ENCODE measurements at regions not wholly inside any gene's neighbourhood (a gene's known extent, or its start where the extent isn't known, plus 50 kb on each side); places are given as distances from the start of the nearest gene placed in this dataset.

- Histone ChIP-seq H3K4me3 (ENCODE audit: low read depth, low read length) (no peak overlapping the region), H3K36me3 (ENCODE audit: control insufficient read depth, insufficient read depth, low read length) (no peaks in the 10 kb centered on the region), H3K27me3 (ENCODE audit: control insufficient read depth, insufficient read depth, low read length) (peaks cover 2% of the 10 kb centered on the region)
- POLR2A ChIA-PET = no interaction called here
- TF ChIP-seq CTCF (IDR thresholded peaks at IDR 0.05; ENCODE audit: insufficient read depth, low read depth, low read length) = no peak
- CTCF ChIA-PET = no interaction called here
- no peak for DNase-seq (ENCODE audit: low read depth)
Observed at GRCh38 chr7:45240273-45240771, 82.7 kb downstream of the RAMP3 start.

- no peaks in the 10 kb centered on the region for H3K36me3 ChIP-seq (ENCODE audit: control insufficient read depth, insufficient read depth, low read length)
- DNase-seq (ENCODE audit: low read depth) = no peak
- no peak for TF ChIP-seq CTCF (IDR thresholded peaks at IDR 0.05; ENCODE audit: insufficient read depth, low read depth, low read length)
- no peak overlapping the region for H3K4me3 ChIP-seq (ENCODE audit: low read depth, low read length)
- CTCF ChIA-PET = no interaction called here
- POLR2A ChIA-PET = no interaction called here
- H3K27me3 ChIP-seq (ENCODE audit: control insufficient read depth, insufficient read depth, low read length) = peaks cover 4% of the 10 kb centered on the region
Observed at GRCh38 chr7:45240926-45241325, 83.3 kb downstream of the RAMP3 start.

DNA sequence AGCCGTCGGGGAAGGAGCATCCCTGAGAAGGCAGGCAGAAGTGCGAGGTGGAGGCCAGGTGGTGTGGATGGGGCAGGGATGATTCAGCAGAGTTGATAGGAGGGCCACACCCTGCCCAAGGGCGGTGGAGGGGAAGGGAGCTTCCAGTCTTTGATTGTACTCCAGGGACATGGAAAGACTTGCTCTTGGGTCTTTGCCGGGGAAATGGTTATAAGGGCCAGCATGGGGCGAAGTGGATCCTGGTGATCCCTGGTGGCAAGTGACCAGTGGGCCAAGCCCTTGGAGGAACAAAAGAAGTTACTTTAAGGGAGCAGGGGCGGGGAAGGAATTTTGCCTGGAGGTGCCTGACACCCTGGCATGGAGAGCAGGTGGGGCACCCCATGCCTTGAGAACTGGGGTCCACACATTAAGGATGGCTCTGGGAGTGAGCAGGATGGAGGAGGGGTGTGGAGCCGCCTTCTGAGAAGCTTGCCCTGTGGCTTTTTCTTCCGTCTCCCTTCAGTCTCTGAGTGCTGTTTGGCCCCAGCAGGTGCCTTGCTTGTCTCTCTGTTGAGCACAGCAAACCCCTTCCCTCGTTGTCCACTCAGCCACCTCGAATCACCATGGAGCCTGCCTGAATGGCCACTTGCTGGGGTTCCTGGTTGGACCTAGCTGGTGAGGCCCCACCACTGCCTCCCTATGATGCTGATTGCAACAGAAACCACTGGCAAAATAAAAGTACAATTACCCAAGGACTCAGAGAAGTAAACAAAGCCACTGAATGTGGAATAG is 83.9 kb downstream of the RAMP3 start:
- no peaks in the 10 kb centered on the region for H3K36me3 ChIP-seq (ENCODE audit: control insufficient read depth, insufficient read depth, low read length)
- DNase-seq (ENCODE audit: low read depth) = no peak
- ChIA-PET CTCF (interaction anchor here (1.0 kb wide), 1 partner anchor 105 kb away, joined by 3 read pairs; no protein-coding TSS in a partner anchor), POLR2A (no interaction called here)
- no peak overlapping the region for H3K4me3 ChIP-seq (ENCODE audit: low read depth, low read length)
- peaks cover 4% of the 10 kb centered on the region for H3K27me3 ChIP-seq (ENCODE audit: control insufficient read depth, insufficient read depth, low read length)
- TF ChIP-seq CTCF (IDR thresholded peaks at IDR 0.05; ENCODE audit: insufficient read depth, low read depth, low read length) = no peak

- ChIA-PET POLR2A (no interaction called here), CTCF (interaction anchor here (1.0 kb wide), 1 partner anchor 106 kb away, joined by 3 read pairs; no protein-coding TSS in a partner anchor)
- no peaks in the 10 kb centered on the region for H3K36me3 ChIP-seq (ENCODE audit: control insufficient read depth, insufficient read depth, low read length)
- H3K27me3 ChIP-seq (ENCODE audit: control insufficient read depth, insufficient read depth, low read length) = peaks cover 4% of the 10 kb centered on the region
- no peak overlapping the region for H3K4me3 ChIP-seq (ENCODE audit: low read depth, low read length)
- DNase-seq (ENCODE audit: low read depth) = no peak
- TF ChIP-seq CTCF (IDR thresholded peaks at IDR 0.05; ENCODE audit: insufficient read depth, low read depth, low read length) = no peak
Observed at GRCh38 chr7:45242261-45242660, 84.7 kb downstream of the RAMP3 start.

DNA sequence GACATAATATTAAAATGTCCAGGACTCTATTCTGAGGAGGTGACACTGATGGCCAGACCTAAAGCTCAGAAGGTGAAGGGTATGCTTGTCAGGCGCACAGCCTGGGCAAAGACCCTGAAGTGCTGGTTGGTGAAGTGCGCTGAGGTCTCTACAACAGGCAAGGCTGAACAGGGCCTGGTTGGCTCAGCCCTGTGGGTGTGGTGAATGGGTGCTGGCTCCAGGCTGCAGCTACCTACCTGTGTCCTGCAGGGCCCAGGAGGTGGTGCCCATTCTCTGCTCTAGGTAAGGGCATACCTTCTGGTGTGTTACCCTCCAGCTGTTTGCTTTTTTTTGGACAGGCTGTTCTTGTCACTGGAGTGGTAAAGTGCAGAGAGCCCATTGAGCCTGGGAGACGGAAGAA is 85.1 kb downstream of the RAMP3 start:
- Histone ChIP-seq H3K4me3 (ENCODE audit: low read depth, low read length) (no peak overlapping the region), H3K27me3 (ENCODE audit: control insufficient read depth, insufficient read depth, low read length) (peaks cover 4% of the 10 kb centered on the region)
- CTCF ChIA-PET = interaction anchor here (1.0 kb wide), 1 partner anchor 106 kb away, joined by 3 read pairs; no protein-coding TSS in a partner anchor

More for the DNA sequence above, 85.1 kb downstream of the RAMP3 start:
- POLR2A ChIA-PET = no interaction called here
- no peak for TF ChIP-seq CTCF (IDR thresholded peaks at IDR 0.05; ENCODE audit: insufficient read depth, low read depth, low read length)
- no peaks in the 10 kb centered on the region for H3K36me3 ChIP-seq (ENCODE audit: control insufficient read depth, insufficient read depth, low read length)
- DNase-seq (ENCODE audit: low read depth) = no peak
